ENCODE measurements at regions not wholly inside any gene's neighbourhood (a gene's known extent, or its start where the extent isn't known, plus 50 kb on each side); places are given as distances from the start of the nearest gene placed in this dataset.

GRCh38 chr7:131076032-131076431, 251.6 kb upstream of the MKLN1 start:
- TF ChIP-seq CTCF (IDR thresholded peaks at IDR 0.05) (no peak), POLR2A (IDR thresholded peaks at IDR 0.05) (no peak)
